ENCODE measurements at regions not wholly inside any gene's neighbourhood (a gene's known extent, or its start where the extent isn't known, plus 50 kb on each side); places are given as distances from the start of the nearest gene placed in this dataset.

DNA sequence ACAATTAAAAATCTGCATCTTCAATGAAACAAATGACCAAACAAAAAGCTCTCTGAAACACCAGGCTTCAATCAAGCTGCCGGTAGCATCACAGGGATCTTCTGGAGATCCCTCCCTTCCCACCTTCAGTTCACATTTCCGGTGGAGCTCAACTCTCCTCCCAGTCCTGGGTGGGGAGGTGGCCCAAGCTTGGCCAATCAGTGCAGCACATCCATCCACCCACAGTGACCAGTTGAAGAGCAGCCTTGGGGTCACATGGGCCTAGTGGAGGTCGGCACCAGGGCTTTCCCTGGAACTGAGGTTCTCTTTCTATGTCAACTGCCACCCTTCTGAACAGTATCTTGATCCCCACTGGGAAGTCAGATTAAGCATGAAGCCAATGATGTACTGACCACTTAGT lies 620.1 kb upstream of the MGMT start:
- POLR2A ChIA-PET = no interaction called here
- H3K4me3 ChIP-seq (ENCODE audit: low read depth, low read length) = no peak overlapping the region
- CTCF ChIA-PET = no interaction called here
- no peak for DNase-seq (ENCODE audit: low read depth, low spot score)
- TF ChIP-seq, protein P1, sequence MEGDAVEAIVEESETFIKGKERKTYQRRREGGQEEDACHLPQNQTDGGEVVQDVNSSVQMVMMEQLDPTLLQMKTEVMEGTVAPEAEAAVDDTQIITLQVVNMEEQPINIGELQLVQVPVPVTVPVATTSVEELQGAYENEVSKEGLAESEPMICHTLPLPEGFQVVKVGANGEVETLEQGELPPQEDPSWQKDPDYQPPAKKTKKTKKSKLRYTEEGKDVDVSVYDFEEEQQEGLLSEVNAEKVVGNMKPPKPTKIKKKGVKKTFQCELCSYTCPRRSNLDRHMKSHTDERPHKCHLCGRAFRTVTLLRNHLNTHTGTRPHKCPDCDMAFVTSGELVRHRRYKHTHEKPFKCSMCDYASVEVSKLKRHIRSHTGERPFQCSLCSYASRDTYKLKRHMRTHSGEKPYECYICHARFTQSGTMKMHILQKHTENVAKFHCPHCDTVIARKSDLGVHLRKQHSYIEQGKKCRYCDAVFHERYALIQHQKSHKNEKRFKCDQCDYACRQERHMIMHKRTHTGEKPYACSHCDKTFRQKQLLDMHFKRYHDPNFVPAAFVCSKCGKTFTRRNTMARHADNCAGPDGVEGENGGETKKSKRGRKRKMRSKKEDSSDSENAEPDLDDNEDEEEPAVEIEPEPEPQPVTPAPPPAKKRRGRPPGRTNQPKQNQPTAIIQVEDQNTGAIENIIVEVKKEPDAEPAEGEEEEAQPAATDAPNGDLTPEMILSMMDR (IDR thresholded peaks at IDR 0.05; ENCODE audit: insufficient read depth, low read length, missing control alignments) = no peak

DNA sequence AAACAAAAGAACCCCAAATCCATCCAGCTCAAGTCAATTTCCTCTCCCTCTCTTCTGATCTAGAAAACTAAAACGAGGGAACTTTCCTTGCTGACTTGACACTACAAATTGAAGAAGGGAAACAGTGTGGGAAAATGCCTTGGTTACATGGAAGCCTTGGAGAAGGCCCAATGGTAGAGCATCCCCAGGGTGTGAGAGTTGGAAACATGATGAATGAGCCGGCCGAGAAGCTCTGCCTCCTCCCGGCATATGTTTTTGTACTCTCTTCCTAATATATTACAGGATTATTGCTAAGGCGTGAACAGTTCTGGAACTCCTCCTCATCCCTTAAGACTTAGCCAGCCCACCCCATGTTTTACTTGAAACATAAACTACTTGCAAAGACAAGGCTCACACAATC lies 618.2 kb upstream of the MGMT start:
- TF ChIP-seq, protein P1 (IDR thresholded peaks at IDR 0.05; ENCODE audit: insufficient read depth, low read length, missing control alignments) = no peak
- POLR2A ChIA-PET = no interaction called here
- CTCF ChIA-PET = no interaction called here
- no peak for DNase-seq (ENCODE audit: low read depth, low spot score)
- H3K4me3 ChIP-seq (ENCODE audit: low read depth, low read length) = no peak overlapping the region

DNA sequence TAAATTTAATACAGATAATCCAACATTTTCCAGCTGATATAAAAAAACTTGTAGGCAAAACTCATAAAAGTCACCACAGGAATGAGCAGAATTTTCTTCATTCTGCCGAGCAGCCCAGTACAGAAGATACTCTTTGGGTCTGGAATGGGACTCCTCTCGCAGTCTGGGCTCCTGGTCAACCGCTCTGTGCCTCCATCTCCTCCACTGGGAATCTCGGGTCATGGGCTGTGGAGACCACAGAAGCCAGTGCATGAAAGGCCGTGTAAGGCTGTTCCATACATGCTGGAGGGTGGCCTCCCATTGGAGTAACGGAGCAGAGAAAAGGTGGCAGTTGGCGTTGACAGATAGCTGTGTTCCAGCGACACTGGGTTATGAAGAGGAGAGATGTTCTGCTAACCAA lies 616.4 kb upstream of the MGMT start:
- POLR2A ChIA-PET = no interaction called here
- no peak overlapping the region for H3K4me3 ChIP-seq (ENCODE audit: low read depth, low read length)
- TF ChIP-seq, protein P1 (IDR thresholded peaks at IDR 0.05; ENCODE audit: insufficient read depth, low read length, missing control alignments) = no peak
- DNase-seq (ENCODE audit: low read depth, low spot score) = no peak
- CTCF ChIA-PET = no interaction called here

DNA sequence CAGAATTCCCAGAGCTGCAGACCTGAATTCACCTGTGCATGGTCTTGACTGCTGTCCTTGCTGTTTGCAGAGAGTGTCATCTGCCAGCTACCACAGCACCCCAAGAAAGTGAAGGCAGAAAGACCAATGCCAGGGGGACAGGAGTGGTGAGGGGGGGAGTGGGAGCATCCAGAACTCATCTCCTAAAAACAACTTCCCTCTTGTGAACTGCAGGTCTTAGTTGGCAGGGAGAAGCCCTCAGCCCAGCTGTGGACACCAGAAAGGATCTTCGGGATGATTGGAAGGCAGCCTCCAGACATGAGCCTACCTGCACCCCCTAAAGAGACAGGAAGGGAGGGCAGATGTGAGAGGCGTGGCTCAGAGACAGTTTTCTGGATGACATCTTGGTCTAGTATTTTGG lies 615.8 kb upstream of the MGMT start:
- CTCF ChIA-PET = no interaction called here
- POLR2A ChIA-PET = no interaction called here
- no peak overlapping the region for H3K4me3 ChIP-seq (ENCODE audit: low read depth, low read length)
- DNase-seq (ENCODE audit: low read depth, low spot score) = no peak
- TF ChIP-seq, protein P1 (IDR thresholded peaks at IDR 0.05; ENCODE audit: insufficient read depth, low read length, missing control alignments) = no peak

DNA sequence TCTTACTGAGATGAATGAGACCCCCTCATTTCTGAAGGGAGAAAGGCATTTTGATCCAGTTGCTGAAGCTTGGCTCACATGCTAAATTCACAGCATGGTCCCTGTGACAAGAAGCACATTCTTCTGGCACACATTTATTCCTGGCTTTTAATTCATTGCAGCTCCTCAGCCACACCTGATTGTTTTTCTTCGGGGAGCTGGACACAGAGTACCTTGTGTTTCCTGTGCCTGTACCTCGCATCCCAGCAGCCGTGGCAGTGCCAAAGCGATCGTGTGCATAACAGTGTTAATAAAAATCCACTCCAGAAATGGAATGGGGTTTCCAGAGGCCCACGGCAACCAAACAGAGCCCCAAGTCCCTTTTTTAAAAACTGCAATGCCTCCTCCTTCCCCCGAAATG lies 615.3 kb upstream of the MGMT start:
- POLR2A ChIA-PET = no interaction called here
- H3K4me3 ChIP-seq (ENCODE audit: low read depth, low read length) = no peak overlapping the region
- CTCF ChIA-PET = no interaction called here
- no peak for DNase-seq (ENCODE audit: low read depth, low spot score)
- TF ChIP-seq, protein P1 (IDR thresholded peaks at IDR 0.05; ENCODE audit: insufficient read depth, low read length, missing control alignments) = no peak

DNA sequence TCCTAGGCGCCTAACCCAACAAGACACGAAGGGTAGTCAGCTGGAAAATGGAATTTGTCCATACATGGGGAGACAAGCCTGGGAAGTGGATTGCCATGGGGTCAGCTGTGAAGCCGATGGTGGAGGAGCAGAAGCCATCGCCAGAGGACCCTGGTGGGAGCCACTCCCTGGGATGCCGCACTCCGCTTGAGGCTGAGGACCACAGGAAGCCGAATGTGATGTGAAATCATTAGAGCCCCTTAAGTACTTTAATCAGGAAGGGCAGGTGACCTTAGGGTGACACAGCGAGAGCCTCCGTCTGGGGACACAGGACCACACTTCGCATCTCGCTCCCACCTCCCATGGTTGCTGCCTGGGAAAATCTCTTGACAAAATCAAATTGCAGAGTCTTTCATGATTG lies 614.6 kb upstream of the MGMT start:
- H3K4me3 ChIP-seq (ENCODE audit: low read depth, low read length) = no peak overlapping the region
- TF ChIP-seq, protein P1 (IDR thresholded peaks at IDR 0.05; ENCODE audit: insufficient read depth, low read length, missing control alignments) = no peak
- CTCF ChIA-PET = no interaction called here
- POLR2A ChIA-PET = no interaction called here
- no peak for DNase-seq (ENCODE audit: low read depth, low spot score)
